HG02759 (cell line): ENCODE measurements at regions not wholly inside any gene's neighbourhood (a gene's known extent, or its start where the extent isn't known, plus 50 kb on each side); places are given as distances from the start of the nearest gene placed in this dataset.

Experiments
- ATAC-seq: cut with Tn5 transposase; IDR thresholded peaks from one replicate; pipeline ENCODE4 v1.9.1; 2021; ENCODE audit warnings: mild to moderate bottlenecking, moderate library complexity; ENCODE audit not compliant: unreplicated experiment

DNA sequence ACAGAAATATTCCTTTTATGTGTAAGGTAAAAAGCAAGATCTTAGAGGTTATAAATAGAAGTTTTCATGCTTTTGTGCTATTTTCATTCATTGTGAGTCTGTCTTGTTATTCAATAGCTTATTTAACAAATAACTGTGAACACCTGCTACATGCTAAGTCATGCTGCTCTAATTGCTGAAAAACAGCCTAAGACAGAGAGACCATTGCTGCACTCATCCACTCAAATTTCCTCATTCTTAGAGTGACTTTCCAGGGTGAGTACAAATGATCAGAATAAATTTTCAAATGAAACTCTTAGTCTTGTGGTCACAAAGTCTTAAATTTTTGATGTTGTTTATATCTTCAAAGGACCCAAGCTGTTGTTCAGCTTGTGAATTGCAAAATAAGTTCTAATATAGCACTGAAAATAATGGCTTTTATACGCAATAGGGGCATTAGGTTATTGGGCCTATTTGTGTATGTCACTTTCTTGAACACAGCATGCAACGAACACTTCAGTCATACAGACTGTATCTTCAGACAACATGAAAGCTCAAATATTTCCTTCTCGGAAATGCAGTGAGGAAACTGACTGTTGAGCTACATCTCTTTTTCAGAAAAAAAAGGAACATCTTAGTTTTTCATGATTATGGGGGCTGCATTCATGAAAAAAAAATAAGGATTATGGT lies 247.9 kb upstream of the PCDH15 start:
- no peak for ATAC-seq

DNA sequence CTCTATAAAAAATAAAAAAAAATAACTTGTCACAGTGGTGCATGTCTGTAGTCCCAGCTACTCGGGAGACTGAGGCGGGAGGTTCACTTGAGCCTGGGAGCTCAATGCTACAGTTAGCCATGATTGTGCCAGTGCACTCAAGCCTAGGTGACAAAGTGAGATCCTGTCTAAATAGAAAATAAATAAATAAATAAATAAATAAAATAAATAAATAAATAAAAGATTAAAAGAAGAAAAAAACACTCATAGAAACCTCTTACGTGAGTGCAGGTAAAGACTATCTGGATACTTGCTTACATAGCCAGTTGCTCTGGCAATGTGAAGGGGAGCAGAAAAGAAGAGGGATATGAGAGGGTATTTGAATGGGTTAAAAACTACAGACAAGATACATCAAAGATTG lies 242.5 kb upstream of the PCDH15 start:
- ATAC-seq = no peak

DNA sequence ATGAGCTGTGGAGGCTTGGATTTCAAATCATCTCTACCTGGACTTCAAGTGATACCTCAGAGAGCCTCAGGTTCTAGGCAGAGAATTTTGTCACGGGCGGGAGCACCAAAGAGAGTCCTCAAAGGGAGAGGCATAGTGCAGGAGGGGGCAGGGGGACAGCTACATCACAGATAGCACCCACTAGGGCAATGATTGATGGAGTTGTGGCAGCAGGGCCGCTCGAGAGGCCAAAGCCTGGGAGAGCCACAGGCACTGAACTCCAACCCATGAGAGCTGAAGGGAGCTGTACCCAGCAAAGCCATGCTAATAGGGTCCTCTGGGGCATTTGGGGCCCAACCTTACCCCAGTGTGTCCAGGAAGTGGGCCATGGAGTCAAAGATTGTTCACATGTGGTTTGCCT lies 232.0 kb upstream of the PCDH15 start:
- ATAC-seq = no peak

DNA sequence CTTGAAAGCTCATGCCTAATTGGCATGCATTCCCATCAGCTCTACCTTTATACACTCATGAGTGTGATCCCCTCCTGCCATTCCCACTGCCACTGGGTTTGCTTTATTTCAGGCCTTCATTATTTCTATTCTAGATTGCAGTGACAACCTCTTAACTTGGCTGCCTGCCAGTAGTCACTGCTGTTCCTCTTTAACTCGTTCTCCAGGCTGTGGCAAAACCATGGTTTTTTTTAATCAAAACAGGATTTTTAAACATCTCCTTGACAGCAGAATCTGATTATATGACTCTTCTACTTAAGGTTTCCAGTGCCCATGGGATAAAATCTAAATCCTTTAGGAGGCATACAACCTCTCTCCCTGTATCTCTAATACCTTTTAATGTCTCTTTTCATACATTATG lies 223.7 kb upstream of the PCDH15 start:
- no peak for ATAC-seq

GRCh38 chr10:55019439-55019838 lies 218.4 kb upstream of the PCDH15 start:
- no peak for ATAC-seq

- no peak for ATAC-seq
These were observed 212.3 kb upstream of the PCDH15 start for GRCh38 chr10:55013318-55013717.

GRCh38 chr10:55002420-55002819 lies 201.4 kb upstream of the PCDH15 start:
- ATAC-seq = no peak

DNA sequence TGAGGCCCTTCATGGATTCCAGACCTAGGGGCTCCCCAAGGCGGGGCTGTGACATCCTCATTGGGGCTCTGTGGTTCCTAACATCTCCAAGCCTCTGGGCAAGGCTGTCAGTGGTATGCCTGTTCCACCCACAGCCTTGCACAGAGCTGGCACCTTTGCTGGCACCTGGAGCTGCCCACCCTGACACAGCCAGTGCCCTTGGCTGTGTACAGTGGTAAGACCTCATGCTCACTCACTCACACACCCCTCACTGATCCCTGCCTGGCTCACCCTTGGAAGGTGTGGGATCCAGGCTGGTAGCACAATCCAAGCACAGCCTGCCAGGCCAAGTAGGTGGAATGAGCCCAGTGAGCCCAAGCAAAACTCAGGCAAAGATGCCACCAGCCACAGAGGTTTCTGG lies 200.4 kb upstream of the PCDH15 start:
- no peak for ATAC-seq

- no peak for ATAC-seq
These were observed 192.1 kb upstream of the PCDH15 start for GRCh38 chr10:54993148-54993547.

GRCh38 chr10:54985732-54986131 lies 184.7 kb upstream of the PCDH15 start:
- ATAC-seq = no peak

- ATAC-seq = no peak
These were observed 182.2 kb upstream of the PCDH15 start for GRCh38 chr10:54983255-54983654.

DNA sequence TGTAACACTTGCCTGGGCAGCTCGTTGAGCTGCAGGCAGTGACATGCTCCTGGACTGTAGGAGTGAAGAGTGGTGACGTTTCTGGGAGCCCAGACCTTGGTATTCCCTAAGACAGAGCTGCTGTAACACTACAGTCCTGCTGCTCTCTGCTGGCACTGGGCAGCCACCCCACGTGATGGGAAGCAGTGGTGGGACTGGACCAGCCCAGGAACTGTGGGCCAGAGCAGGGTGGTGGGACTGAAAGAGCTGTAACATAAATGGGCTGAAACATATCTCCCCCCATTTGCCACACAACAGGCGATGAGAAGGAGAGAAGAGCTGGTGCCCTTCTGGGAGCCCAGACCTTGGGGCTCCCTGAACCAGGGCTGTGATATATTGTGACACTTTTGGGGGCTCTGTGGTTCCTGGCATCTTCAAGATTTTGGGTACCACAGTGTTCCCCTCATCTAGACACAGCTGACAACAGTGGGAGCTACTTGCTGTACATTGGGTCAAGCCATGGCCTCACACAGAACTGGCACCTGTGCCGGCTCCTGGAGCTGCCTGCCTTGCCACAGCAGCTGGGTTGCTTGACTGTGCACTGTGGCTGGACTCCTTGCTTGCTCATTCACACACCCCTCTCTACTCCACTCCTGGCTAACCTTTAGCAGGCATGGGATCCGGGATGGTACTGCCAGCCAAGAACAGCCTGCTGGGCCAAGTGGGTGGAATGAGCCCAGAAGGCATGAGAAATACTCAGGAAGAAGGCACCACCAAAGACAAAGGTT lies 161.3 kb upstream of the PCDH15 start:
- no peak for ATAC-seq

- ATAC-seq = no peak
These were observed 160.0 kb upstream of the PCDH15 start for GRCh38 chr10:54961040-54961439.

GRCh38 chr10:54958844-54959243 lies 157.8 kb upstream of the PCDH15 start:
- ATAC-seq = no peak

- no peak for ATAC-seq
These were observed 146.6 kb upstream of the PCDH15 start for GRCh38 chr10:54947605-54948004.

DNA sequence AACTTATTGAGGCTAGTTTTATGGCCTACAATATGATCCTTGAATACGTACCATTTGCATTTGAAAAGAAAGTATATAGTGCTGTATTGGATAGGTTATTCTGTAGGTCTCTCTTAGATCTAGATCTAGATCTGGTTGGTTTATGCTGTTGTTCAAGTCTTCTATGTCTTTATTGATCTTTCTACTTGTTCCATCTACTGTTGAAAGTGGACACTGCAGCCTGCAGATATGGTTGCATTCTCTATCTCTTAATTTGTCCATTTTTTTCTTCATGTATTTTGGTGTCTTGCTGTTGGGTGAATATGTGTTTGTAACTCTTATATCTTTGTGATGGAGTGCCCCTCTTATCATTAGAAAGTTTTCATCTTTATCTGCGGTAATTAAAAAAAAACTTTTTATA lies 139.4 kb upstream of the PCDH15 start:
- no peak for ATAC-seq

- no peak for ATAC-seq
These were observed 113.0 kb upstream of the PCDH15 start for GRCh38 chr10:54914049-54914448.

GRCh38 chr10:54909165-54909564 lies 108.1 kb upstream of the PCDH15 start:
- ATAC-seq = no peak

GRCh38 chr10:54908019-54908418 lies 107.0 kb upstream of the PCDH15 start:
- no peak for ATAC-seq

GRCh38 chr10:54906940-54907339 lies 105.9 kb upstream of the PCDH15 start:
- no peak for ATAC-seq

DNA sequence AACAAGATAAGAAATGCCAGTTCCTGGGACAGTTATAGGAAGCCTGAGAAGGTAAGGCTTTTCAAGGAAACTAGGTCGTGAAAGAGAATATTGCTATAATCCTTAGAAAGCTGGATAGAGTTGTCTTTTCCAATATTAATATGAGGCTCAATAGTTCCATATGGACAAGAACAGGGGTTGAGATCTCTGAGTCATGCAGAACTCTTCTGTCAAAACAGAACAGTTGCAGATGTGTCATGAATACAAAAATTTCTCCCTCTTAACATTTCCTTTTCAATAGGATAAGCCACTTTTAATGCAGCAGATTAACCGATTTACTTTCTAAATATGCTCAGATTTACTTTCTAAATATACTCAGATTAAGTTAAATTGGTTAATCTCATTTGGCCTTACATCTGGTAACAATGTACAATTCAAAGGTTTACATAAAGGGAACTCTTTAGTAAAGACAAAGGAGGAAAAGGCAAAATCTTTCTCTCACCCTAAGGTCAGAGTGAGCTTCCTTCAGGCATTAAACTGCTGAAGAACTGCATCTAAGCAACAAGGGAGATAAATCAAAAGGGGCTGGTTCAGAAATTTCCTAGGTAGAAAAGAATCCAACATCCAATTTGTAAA lies 104.7 kb upstream of the PCDH15 start:
- no peak for ATAC-seq

GRCh38 chr10:54904833-54905232 lies 103.8 kb upstream of the PCDH15 start:
- ATAC-seq = no peak
